GM19467 (cell line): ENCODE measurements at regions not wholly inside any gene's neighbourhood (a gene's known extent, or its start where the extent isn't known, plus 50 kb on each side); places are given as distances from the start of the nearest gene placed in this dataset.
"Not testable (repeated sequence)": the region's sequence is repeated elsewhere in the genome, so short reads cannot be mapped to it uniquely, and the experiment has no call there.

ENCODE experiments used
- ATAC-seq: cut with Tn5 transposase; IDR thresholded peaks from one replicate; pipeline ENCODE4 v1.9.1; 2021; ENCODE audit warnings: mild to moderate bottlenecking, moderate library complexity; ENCODE audit not compliant: unreplicated experiment

GRCh38 chr6:26720663-26721218, 61.2 kb upstream of the ZNF322 start:
- not testable (repeated sequence) for ATAC-seq

GRCh38 chr6:26730019-26730766, 70.6 kb upstream of the ZNF322 start:
- ATAC-seq = not testable (repeated sequence)

- not testable (repeated sequence) for ATAC-seq
These were observed 75.4 kb upstream of the ZNF322 start for GRCh38 chr6:26734776-26735472.

- no peak for ATAC-seq
These were observed 80.3 kb upstream of the ZNF322 start for GRCh38 chr6:26739811-26740210.

GRCh38 chr6:26743157-26743821, 83.7 kb upstream of the ZNF322 start:
- ATAC-seq = no peak

- no peak for ATAC-seq
These were observed 84.6 kb upstream of the ZNF322 start for GRCh38 chr6:26743941-26744699.

- not testable (repeated sequence) for ATAC-seq
These were observed 85.3 kb upstream of the ZNF322 start for GRCh38 chr6:26744837-26745282.

GRCh38 chr6:26745964-26746363, 86.4 kb upstream of the ZNF322 start:
- ATAC-seq = not testable (repeated sequence)

GRCh38 chr6:26749126-26749758, 89.7 kb upstream of the ZNF322 start:
- not testable (repeated sequence) for ATAC-seq

GRCh38 chr6:26749759-26750126, 90.2 kb upstream of the ZNF322 start:
- ATAC-seq = not testable (repeated sequence)

- ATAC-seq = no peak
These were observed 94.7 kb upstream of the ZNF322 start for GRCh38 chr6:26754212-26754611.

GRCh38 chr6:26754801-26755200, 95.3 kb upstream of the ZNF322 start:
- ATAC-seq = not testable (repeated sequence)

- ATAC-seq = not testable (repeated sequence)
These were observed 96.7 kb upstream of the ZNF322 start for GRCh38 chr6:26756067-26756805.

- not testable (repeated sequence) for ATAC-seq
These were observed 106.8 kb upstream of the ZNF322 start for GRCh38 chr6:26766203-26766902.

- not testable (repeated sequence) for ATAC-seq
These were observed 111.6 kb upstream of the ZNF322 start for GRCh38 chr6:26770941-26771666.

- not testable (repeated sequence) for ATAC-seq
These were observed 113.9 kb upstream of the ZNF322 start for GRCh38 chr6:26773414-26773813.

- not testable (repeated sequence) for ATAC-seq
These were observed 121.0 kb upstream of the ZNF322 start for GRCh38 chr6:26780563-26780962.
